IMR-90 (cell line): ENCODE measurements at regions not wholly inside any gene's neighbourhood (a gene's known extent, or its start where the extent isn't known, plus 50 kb on each side); places are given as distances from the start of the nearest gene placed in this dataset.

Experiments used
- ATAC-seq: fragments of 200-7000 bp; cut with Tn5 transposase; 2 replicates; pipeline ENCODE4 v1.9.1; 2020; ENCODE audit warnings: low read depth, mild to moderate bottlenecking, moderate library complexity
- BruUV-seq: library from RNA; stranded (reverse); fragments of 400-500 nt; replicated peaks from 2 replicates; lab custom pipeline; 2021; lab: Mats Ljungman, UMichigan
- CTCF ChIA-PET: fragments of 300-600 bp; formaldehyde crosslinking; extraction: SDS; loops from one replicate; lab custom pipeline; 2021; ENCODE audit warnings: antibody characterized with exemption; lab: Yijun Ruan, JAX
- POLR2A ChIA-PET: fragments of 300-600 bp; sonication (Branson Sonifier 250); formaldehyde crosslinking; loops from one replicate; lab custom pipeline; 2022; ENCODE audit warnings: antibody characterized with exemption; ENCODE audit not compliant: unreplicated experiment; lab: Charles Lee
- DNase-seq: peaks from one replicate; pipeline ENCODE4 v3.0.0; 2013
- H2AFZ ChIP-seq: replicated peaks from 2 replicates; pipeline ENCODE3; 2013; ENCODE audit warnings: low read length, mild to moderate bottlenecking; ENCODE audit not compliant: poor library complexity
- H2AK5ac ChIP-seq: 2 replicates; pipeline ENCODE4 v1.6.1; 2013; ENCODE audit warnings: low read depth, low read length, inconsistent platforms
- H2AK9ac ChIP-seq: replicated peaks from 2 replicates; pipeline ENCODE3; 2013; ENCODE audit warnings: mild to moderate bottlenecking, low read depth, low read length, moderate library complexity; ENCODE audit not compliant: poor library complexity
- H2BK120ac ChIP-seq: 2 replicates; pipeline ENCODE4 v1.6.1; 2013; ENCODE audit warnings: low read depth, low read length, inconsistent platforms
- H2BK15ac ChIP-seq: 3 replicates; pipeline ENCODE4 v1.6.1; 2013; ENCODE audit warnings: low read depth, low read length, inconsistent platforms
- H2BK20ac ChIP-seq: 2 replicates; pipeline ENCODE4 v1.6.1; 2013; ENCODE audit warnings: low read depth, mild to moderate bottlenecking, inconsistent platforms, low read length, moderate library complexity
- H2BK5ac ChIP-seq: 2 replicates; pipeline ENCODE4 v1.6.1; 2013; ENCODE audit warnings: mild to moderate bottlenecking, low read depth, low read length, inconsistent platforms; ENCODE audit not compliant: poor library complexity, severe bottlenecking
- H3K14ac ChIP-seq: replicated peaks from 2 replicates; pipeline ENCODE4 v1.6.1; 2013; ENCODE audit warnings: low read depth, low read length, inconsistent platforms
- H3K18ac ChIP-seq: 2 replicates; pipeline ENCODE4 v1.6.1; 2013; ENCODE audit warnings: low read depth, low read length, control low read depth
- H3K23ac ChIP-seq: 2 replicates; pipeline ENCODE4 v1.6.1; 2013; ENCODE audit warnings: low read depth, low read length, inconsistent platforms
- H3K27ac ChIP-seq: 2 replicates; pipeline ENCODE4 v1.5.1; 2013; ENCODE audit warnings: mild to moderate bottlenecking, control low read depth, low read length; ENCODE audit not compliant: insufficient read depth
- H3K27me3 ChIP-seq: 2 replicates; pipeline ENCODE4 v1.6.1; 2013; ENCODE audit warnings: low read length; ENCODE audit not compliant: control insufficient read depth, insufficient read depth
- H3K36me3 ChIP-seq: 2 replicates; pipeline ENCODE4 v1.6.1; 2013; ENCODE audit warnings: low read length, mixed read lengths; ENCODE audit not compliant: control insufficient read depth, insufficient read depth
- H3K4ac ChIP-seq: 2 replicates; pipeline ENCODE4 v1.6.1; 2013; ENCODE audit warnings: low read depth, low read length, inconsistent platforms
- H3K4me1 ChIP-seq: 2 replicates; pipeline ENCODE4 v1.6.1; 2013; ENCODE audit warnings: low read length, mixed read lengths; ENCODE audit not compliant: control insufficient read depth, insufficient read depth
- H3K4me2 ChIP-seq: 2 replicates; pipeline ENCODE4 v1.6.1; 2013; ENCODE audit warnings: low read depth, mild to moderate bottlenecking, control low read depth, low read length, moderate library complexity
- H3K4me3 ChIP-seq: 2 replicates; pipeline ENCODE4 v1.5.1; 2013; ENCODE audit warnings: low read depth, mild to moderate bottlenecking, control low read depth, low read length, moderate library complexity; ENCODE audit not compliant: insufficient read depth
- H3K56ac ChIP-seq: 2 replicates; pipeline ENCODE4 v1.6.1; 2013; ENCODE audit warnings: low read length, inconsistent platforms; ENCODE audit not compliant: insufficient read depth; ENCODE audit errors: extremely low read depth
- H3K79me1 ChIP-seq, 2 experiments: 2 replicates each; pipeline ENCODE4 v1.6.1; 2013; ENCODE audit warnings: low read length in 2 of 2, inconsistent platforms in 1 of 2, low read depth in 1 of 2
- H3K9ac ChIP-seq: 2 replicates; pipeline ENCODE4 v1.6.1; 2013; ENCODE audit warnings: low read depth, low read length, control low read depth
- H3K9me1 ChIP-seq: 2 replicates; pipeline ENCODE4 v1.6.1; 2013; ENCODE audit warnings: low read length, inconsistent platforms; ENCODE audit not compliant: insufficient read depth
- H3K9me3 ChIP-seq: 2 replicates; pipeline ENCODE4 v1.6.1; 2013; ENCODE audit warnings: low read length; ENCODE audit not compliant: control insufficient read depth, insufficient read depth
- H4K20me1 ChIP-seq: 2 replicates; pipeline ENCODE4 v1.6.1; 2013; ENCODE audit warnings: low read length, inconsistent platforms; ENCODE audit not compliant: insufficient read depth
- H4K5ac ChIP-seq: 2 replicates; pipeline ENCODE4 v1.6.1; 2013; ENCODE audit warnings: mild to moderate bottlenecking, low read depth, low read length, control low read depth
- H4K8ac ChIP-seq, 2 experiments: 2 replicates each; pipeline ENCODE4 v1.6.1; 2013; ENCODE audit warnings: low read depth in 2 of 2, low read length in 2 of 2, control low read depth in 1 of 2, inconsistent platforms in 1 of 2
- H4K91ac ChIP-seq: 2 replicates; pipeline ENCODE4 v1.6.1; 2013; ENCODE audit warnings: low read depth, low read length, inconsistent platforms; ENCODE audit not compliant: insufficient read depth
- CEBPB ChIP-seq: IDR thresholded peaks from 2 replicates; pipeline ENCODE4 v1.6.1; 2012; ENCODE audit warnings: low read depth, low read length, improper control_type of control experiment
- FOS ChIP-seq: fragments of 150-350 bp; IDR thresholded peaks from 2 replicates; pipeline ENCODE4 v1.6.1; 2016; ENCODE audit warnings: low read depth, low read length
- MAFK ChIP-seq: IDR thresholded peaks from 2 replicates; pipeline ENCODE4 v1.6.1; 2012; ENCODE audit warnings: low read depth, low read length, improper control_type of control experiment
- MAZ ChIP-seq: IDR thresholded peaks from 2 replicates; pipeline ENCODE4 v1.6.1; 2012; ENCODE audit warnings: low read depth, mild to moderate bottlenecking, low read length, improper control_type of control experiment, moderate library complexity, borderline replicate concordance
- RAD21 ChIP-seq: IDR thresholded peaks from 2 replicates; pipeline ENCODE4 v1.6.1; 2012; ENCODE audit warnings: low read length, improper control_type of control experiment
- SMC3 ChIP-seq: fragments of 150-350 bp; IDR thresholded peaks from 2 replicates; pipeline ENCODE4 v1.6.1; 2016; ENCODE audit warnings: low read depth, mild to moderate bottlenecking, antibody characterized with exemption, low read length, moderate library complexity
- WGBS, 2 experiments: methylation state at CpG; one replicate each; pipeline versions ENCODE4 v1.1.5 to v1.1.7; 2013; ENCODE audit warnings: missing lambda C conversion rate in 2 of 2; ENCODE audit not compliant: insufficient read length in 1 of 2; ENCODE audit errors: extremely low coverage in 2 of 2; 5-methylcytosine and 5-hydroxymethylcytosine counted together
- dilution Hi-C: fragments of 300-500 bp; cut with HindIII; formaldehyde crosslinking; loops from one replicate; pipeline ENCODE4 v1.14.3; 2018; ENCODE audit warnings: low sequenced_read_pairs; ENCODE audit not compliant: unreplicated experiment
- in situ Hi-C: fragments of 300-500 bp; cut with MboI; formaldehyde crosslinking; loops from 3 replicates; pipeline ENCODE4 v1.14.3; 2019; ENCODE audit warnings: low sequenced_read_pairs, inconsistent platforms, mixed read lengths
- intact Hi-C: fragments of 100-400 bp; cut with micrococcal nuclease; formaldehyde crosslinking; loops from 2 replicates; pipeline ENCODE4 v1.10.0; 2022
- TF ChIP-seq, protein P1 (sequence below): fragments of 150-350 bp; IDR thresholded peaks from 2 replicates; pipeline ENCODE4 v1.6.1; 2017; ENCODE audit warnings: mild to moderate bottlenecking, antibody characterized with exemption, low read length, low read depth

DNA sequence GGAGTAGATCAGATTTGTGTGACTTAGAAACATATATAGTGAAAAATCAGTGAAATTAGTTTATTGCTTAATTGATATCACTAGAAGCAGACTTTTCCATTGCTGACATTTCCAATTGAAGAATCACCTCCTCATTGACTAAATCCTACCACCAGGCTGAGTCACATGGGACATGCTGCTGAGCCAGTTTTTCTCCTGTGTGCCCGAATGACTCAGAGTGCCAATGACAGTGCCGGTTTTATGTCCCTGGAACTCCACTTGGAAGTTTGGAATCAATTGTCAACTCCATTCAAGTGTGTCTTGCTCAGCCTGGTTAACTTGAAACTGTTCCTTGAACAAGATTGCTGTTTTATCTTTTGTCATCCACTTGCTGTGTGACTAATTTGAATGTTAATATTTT, 316.1 kb upstream of the PRDM1 start:
- DNase-seq (peak; percentile 46), ATAC-seq (no peak)
- Histone ChIP-seq H2AFZ (no peak overlapping the region), H3K27me3 (no peaks in the 10 kb centered on the region), H3K23ac (no peak overlapping the region; the same call in 1 of the 2 replicates), H3K9ac (no peak overlapping the region), H3K4me3 (no peak overlapping the region), H4K20me1 (no peaks in the 10 kb centered on the region), H2BK5ac (no peak overlapping the region), H3K14ac (no peak overlapping the region; the same call in 1 of the 2 replicates), H3K56ac (no peak overlapping the region), H2AK5ac (no peak overlapping the region; the same call in 1 of the 2 replicates), H3K9me3 (no peaks in the 10 kb centered on the region), H3K36me3 (no peaks in the 10 kb centered on the region), H2BK15ac (no peak overlapping the region), H3K79me1 (no peaks in the 10 kb centered on the region), H4K5ac (no peak overlapping the region), H3K27ac (no peak overlapping the region), H4K91ac (no peak overlapping the region), H4K8ac (no peak overlapping the region), H2AK9ac (peak overlapping the region; percentile 38), H3K4me2 (no peak overlapping the region), H2BK120ac (no peak overlapping the region), H3K4me1 (no peaks in the 10 kb centered on the region; the same call in 1 of the 2 replicates), H2BK20ac (0 out of 2 replicates have a peak overlapping the region, but pooled peaks have one; percentile 2), H3K18ac (no peak overlapping the region), H3K9me1 (no peaks in the 10 kb centered on the region), H3K4ac (peak overlapping the region; percentile 6; the same call in 1 of the 2 replicates)
- POLR2A ChIA-PET, result no interaction called here
- CTCF ChIA-PET, result no interaction called here
- BruUV-seq, result no TSS peak
- in situ Hi-C loops (no loop called here), intact Hi-C loops (no loop called here), dilution Hi-C loops (no loop called here)
- 100% methylated on average over 2 of the region's 2 CpGs; no CpG with 5 or more reads in 1 of the 2 experiments for WGBS, 2 experiments
- TF ChIP-seq, protein P1, sequence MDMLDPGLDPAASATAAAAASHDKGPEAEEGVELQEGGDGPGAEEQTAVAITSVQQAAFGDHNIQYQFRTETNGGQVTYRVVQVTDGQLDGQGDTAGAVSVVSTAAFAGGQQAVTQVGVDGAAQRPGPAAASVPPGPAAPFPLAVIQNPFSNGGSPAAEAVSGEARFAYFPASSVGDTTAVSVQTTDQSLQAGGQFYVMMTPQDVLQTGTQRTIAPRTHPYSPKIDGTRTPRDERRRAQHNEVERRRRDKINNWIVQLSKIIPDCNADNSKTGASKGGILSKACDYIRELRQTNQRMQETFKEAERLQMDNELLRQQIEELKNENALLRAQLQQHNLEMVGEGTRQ, result peak; percentile 69
- no peak for TF ChIP-seq MAFK
- no peak for TF ChIP-seq MAZ
- peak; percentile 16; the same call in 1 of the 2 replicates for TF ChIP-seq CEBPB
- TF ChIP-seq FOS, result 0 out of 2 replicates have a peak, but pooled peaks have one; percentile 8
- no peak for TF ChIP-seq SMC3
- no peak for TF ChIP-seq RAD21
